GM19238 (cell line): ENCODE measurements at regions not wholly inside any gene's neighbourhood (a gene's known extent, or its start where the extent isn't known, plus 50 kb on each side); places are given as distances from the start of the nearest gene placed in this dataset.
"Not testable (repeated sequence)": the region's sequence is repeated elsewhere in the genome, so short reads cannot be mapped to it uniquely, and the experiment has no call there.

Experiments
- DNase-seq: peaks from one replicate; pipeline ENCODE4 v3.0.0; 2011; ENCODE audit warnings: low spot score; ENCODE audit not compliant: insufficient read length

GRCh38 chr18:8882632-8883408, 177.5 kb downstream of the MTCL1 start:
- DNase-seq = no peak

- DNase-seq = no peak
Observed at GRCh38 chr18:8883409-8883668, 178.0 kb downstream of the MTCL1 start.

GRCh38 chr18:8887877-8888276, 182.5 kb downstream of the MTCL1 start:
- not testable (repeated sequence) for DNase-seq

GRCh38 chr18:8889489-8889888, 184.1 kb downstream of the MTCL1 start:
- no peak for DNase-seq

- DNase-seq = not testable (repeated sequence)
Observed at GRCh38 chr18:8890503-8890902, 185.1 kb downstream of the MTCL1 start.

- no peak for DNase-seq
Observed at GRCh38 chr18:8890957-8891464, 185.7 kb downstream of the MTCL1 start.

- DNase-seq = no peak
Observed at GRCh38 chr18:8893221-8893620, 187.9 kb downstream of the MTCL1 start.

GRCh38 chr18:8893628-8894231, 188.4 kb downstream of the MTCL1 start:
- DNase-seq = no peak

- no peak for DNase-seq
Observed at GRCh38 chr18:8894823-8895222, 189.5 kb downstream of the MTCL1 start.

- no peak for DNase-seq
Observed at GRCh38 chr18:8895341-8895740, 190.0 kb downstream of the MTCL1 start.

- DNase-seq = no peak
Observed at GRCh38 chr18:8895987-8896619, 190.7 kb downstream of the MTCL1 start.

- no peak for DNase-seq
Observed at GRCh38 chr18:8899000-8899399, 193.6 kb downstream of the MTCL1 start.

GRCh38 chr18:8900552-8900951, 195.2 kb downstream of the MTCL1 start:
- DNase-seq = no peak

GRCh38 chr18:8901019-8901418, 195.7 kb downstream of the MTCL1 start:
- no peak for DNase-seq

- no peak for DNase-seq
Observed at GRCh38 chr18:8904316-8904715, 198.2 kb upstream of the NDUFV2 start.

GRCh38 chr18:8908792-8909510, 193.5 kb upstream of the NDUFV2 start:
- DNase-seq = no peak

- no peak for DNase-seq
Observed at GRCh38 chr18:8910186-8910822, 192.2 kb upstream of the NDUFV2 start.

- no peak for DNase-seq
Observed at GRCh38 chr18:8910843-8911242, 191.7 kb upstream of the NDUFV2 start.

- no peak for DNase-seq
Observed at GRCh38 chr18:8911408-8912340, 190.8 kb upstream of the NDUFV2 start.
